ENCODE measurements at regions not wholly inside any gene's neighbourhood (a gene's known extent, or its start where the extent isn't known, plus 50 kb on each side); places are given as distances from the start of the nearest gene placed in this dataset.

GRCh38 chr1:86646256-86646655 lies 58.1 kb upstream of the SH3GLB1 start:
- Histone ChIP-seq H3K9me3 (ENCODE audit: low read depth) (no peaks in the 10 kb centered on the region), H3K4me3 (no peak overlapping the region), H3K36me3 (no peaks in the 10 kb centered on the region), H3K27me3 (no peaks in the 10 kb centered on the region), H3K4me1 (ENCODE audit: low read depth) (no peaks in the 10 kb centered on the region), H3K27ac (no peak overlapping the region)
- no peak for DNase-seq (ENCODE audit: low read depth in 1 of 2, low spot score in 1 of 2)
- TF ChIP-seq CTCF (IDR thresholded peaks at IDR 0.05; ENCODE audit: low read depth, low read length), result no peak

GRCh38 chr1:86648255-86648654 lies 56.1 kb upstream of the SH3GLB1 start:
- Histone ChIP-seq H3K27me3 (no peaks in the 10 kb centered on the region), H3K4me1 (ENCODE audit: low read depth) (no peaks in the 10 kb centered on the region), H3K4me3 (no peak overlapping the region), H3K36me3 (no peaks in the 10 kb centered on the region), H3K27ac (no peak overlapping the region), H3K9me3 (ENCODE audit: low read depth) (no peaks in the 10 kb centered on the region)
- peak in 1 of 2 donors; percentile 62 for DNase-seq (ENCODE audit: low read depth in 1 of 2, low spot score in 1 of 2)
- TF ChIP-seq CTCF (IDR thresholded peaks at IDR 0.05; ENCODE audit: low read depth, low read length), result no peak

GRCh38 chr1:86649618-86650017 lies 54.8 kb upstream of the SH3GLB1 start:
- H3K27me3 ChIP-seq, result no peaks in the 10 kb centered on the region
- H3K4me3 ChIP-seq, result no peak overlapping the region
- H3K4me1 ChIP-seq (ENCODE audit: low read depth), result no peaks in the 10 kb centered on the region
- no peaks in the 10 kb centered on the region for H3K9me3 ChIP-seq (ENCODE audit: low read depth)
- no peak for DNase-seq (ENCODE audit: low read depth in 1 of 2, low spot score in 1 of 2)
- H3K27ac ChIP-seq, result no peak overlapping the region
- no peak for TF ChIP-seq CTCF (IDR thresholded peaks at IDR 0.05; ENCODE audit: low read depth, low read length)
- no peaks in the 10 kb centered on the region for H3K36me3 ChIP-seq

GRCh38 chr1:86650065-86650464 lies 54.3 kb upstream of the SH3GLB1 start:
- Histone ChIP-seq H3K27ac (no peak overlapping the region), H3K36me3 (no peaks in the 10 kb centered on the region), H3K4me3 (no peak overlapping the region), H3K9me3 (ENCODE audit: low read depth) (no peaks in the 10 kb centered on the region), H3K27me3 (no peaks in the 10 kb centered on the region), H3K4me1 (ENCODE audit: low read depth) (no peaks in the 10 kb centered on the region)
- DNase-seq (ENCODE audit: low read depth in 1 of 2, low spot score in 1 of 2), result no peak
- no peak for TF ChIP-seq CTCF (IDR thresholded peaks at IDR 0.05; ENCODE audit: low read depth, low read length)

Data from cardiac muscle cell (in vitro differentiated cells and primary cell).